ENCODE measurements at regions not wholly inside any gene's neighbourhood (a gene's known extent, or its start where the extent isn't known, plus 50 kb on each side); places are given as distances from the start of the nearest gene placed in this dataset.

DNA sequence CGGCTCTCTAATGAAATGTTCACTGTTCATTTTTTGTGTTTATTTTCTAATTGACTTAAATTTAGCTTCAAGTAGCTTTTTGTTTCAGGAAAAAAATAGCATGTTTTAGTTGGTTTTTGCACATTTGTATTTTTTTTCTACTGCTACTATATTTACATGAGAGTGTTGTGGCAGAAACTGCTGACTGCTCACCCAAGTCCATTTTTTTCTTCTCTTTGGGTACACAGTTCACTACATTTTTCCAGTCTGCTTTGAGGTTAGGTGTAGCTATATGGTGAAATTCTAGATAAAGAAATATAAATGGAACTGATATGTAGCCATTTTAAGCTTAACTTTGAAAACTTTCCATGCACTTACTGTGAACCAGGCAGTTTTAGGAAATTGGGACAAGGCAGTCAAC lies 216.7 kb upstream of the C11orf87 start:
- POLR2A ChIA-PET (ENCODE audit: partially characterized antibody) = no interaction called here
- 95% methylated on average over 1 of the region's 1 CpG; no CpG with 5 or more reads in 1 of the 2 experiments for WGBS, 2 experiments (ENCODE audit: extremely low coverage in 1 of 2, insufficient coverage in 1 of 2, insufficient read length in 1 of 2, insufficient replicate concordance in 2 of 2, low coverage in 1 of 2, low lambda C conversion rate in 2 of 2, missing lambda C conversion rate in 1 of 2)
- H2BK5ac ChIP-seq (ENCODE audit: low read depth, low read length) = no peak overlapping the region
- DNase-seq (ENCODE audit: low read depth in 1 of 2, low spot score in 2 of 2) (no peak), FAIRE-seq (no peak)
- H3K4me3 ChIP-seq (ENCODE audit: extremely low read depth in 1 of 4, insufficient read depth in 2 of 4, low read depth in 3 of 4, low read length in 4 of 4) = no peak overlapping the region
- H4K91ac ChIP-seq (replicated peaks; ENCODE audit: insufficient read length, low read length) = no peak overlapping the region
- H2BK15ac ChIP-seq (ENCODE audit: low read length) = no peak overlapping the region
- no peak overlapping the region for H4K8ac ChIP-seq (ENCODE audit: extremely low read depth, insufficient read depth, low read length)
- H3K18ac ChIP-seq (ENCODE audit: extremely low read depth, low read length) = no peak overlapping the region
- no peak overlapping the region for H3K14ac ChIP-seq (ENCODE audit: insufficient read length)
- no peak overlapping the region for H4K5ac ChIP-seq (ENCODE audit: insufficient read length, low read depth, low read length)
- H3K23ac ChIP-seq (ENCODE audit: insufficient read length) = no peak overlapping the region
- no peaks in the 10 kb centered on the region for H4K20me1 ChIP-seq (replicated peaks in 1 of 2; ENCODE audit: control insufficient read depth in 1 of 2, insufficient read depth in 2 of 2, low read length in 2 of 2)
- no peaks in the 10 kb centered on the region for H3K79me2 ChIP-seq (ENCODE audit: control insufficient read depth in 1 of 2, insufficient read depth in 2 of 2, low read length in 2 of 2)
- no peaks in the 10 kb centered on the region for H3K79me1 ChIP-seq (ENCODE audit: low read depth, low read length)
- no peaks in the 10 kb centered on the region for H3K4me1 ChIP-seq (replicated peaks in 1 of 4; ENCODE audit: control insufficient read depth in 3 of 4, insufficient read depth in 4 of 4, low read length in 3 of 4)
- no peak overlapping the region for H3K4me2 ChIP-seq (ENCODE audit: insufficient read depth in 1 of 2, low read depth in 2 of 2, low read length in 2 of 2)
- no peak overlapping the region for H3K56ac ChIP-seq (replicated peaks; ENCODE audit: insufficient read length, low read depth, low read length)
- no peak overlapping the region for H3K27ac ChIP-seq (ENCODE audit: low read depth, low read length)
- peaks cover 0 to 5% of the 10 kb centered on the region in 2 experiments; a peak in 3 of 4 replicates for H3K9me3 ChIP-seq (ENCODE audit: insufficient read depth in 2 of 2, low read depth in 1 of 2, low read length in 1 of 2)
- no peaks in the 10 kb centered on the region for H3K23me2 ChIP-seq (ENCODE audit: low read depth, low read length)
- H2AFZ ChIP-seq (ENCODE audit: low read length) = no peak overlapping the region
- no peak overlapping the region for H3K4ac ChIP-seq (replicated peaks; ENCODE audit: insufficient read length, low read depth, low read length)
- H2BK20ac ChIP-seq (ENCODE audit: low read length) = no peak overlapping the region
- no peaks in the 10 kb centered on the region for H3K36me3 ChIP-seq (ENCODE audit: control insufficient read depth in 2 of 4, insufficient read depth in 4 of 4, low read length in 3 of 4)
- H3K9ac ChIP-seq (replicated peaks in 1 of 4; ENCODE audit: extremely low read depth in 1 of 4, low read depth in 3 of 4, low read length in 3 of 4) = no peak overlapping the region
- H3K27me3 ChIP-seq (replicated peaks in 1 of 4; ENCODE audit: control insufficient read depth in 3 of 4, extremely low read depth in 1 of 4, insufficient read depth in 3 of 4, low read length in 3 of 4) = no peaks in the 10 kb centered on the region
- no peak overlapping the region for H2BK12ac ChIP-seq (ENCODE audit: low read depth, low read length)
- no peak overlapping the region for H2BK120ac ChIP-seq (replicated peaks; ENCODE audit: low read depth, low read length)
- CTCF ChIA-PET (ENCODE audit: partially characterized antibody) = interaction anchor here (0.5 kb wide), 1 partner anchor 84 kb away, joined by 3 read pairs; no protein-coding TSS in a partner anchor
- H2AK5ac ChIP-seq (ENCODE audit: low read depth, low read length) = no peak overlapping the region
- TF ChIP-seq CHD2 (IDR thresholded peaks at IDR 0.05; ENCODE audit: low read length) (no peak), RAD21 (IDR thresholded peaks at IDR 0.05 in 1 of 2, conservative IDR thresholded peaks at IDR 0.05 in 1 of 2; ENCODE audit: low read depth in 2 of 2, low read length in 2 of 2) (no peak), CEBPB (IDR thresholded peaks at IDR 0.05; ENCODE audit: low read depth, low read length) (no peak), CHD1 (IDR thresholded peaks at IDR 0.05; ENCODE audit: low read depth, low read length) (no peak), RFX5 (IDR thresholded peaks at IDR 0.05; ENCODE audit: borderline replicate concordance, low read depth, low read length) (no peak), SIN3A (conservative IDR thresholded peaks at IDR 0.05 in 1 of 2, IDR thresholded peaks at IDR 0.05 in 1 of 2; ENCODE audit: low read depth in 1 of 2, low read length in 2 of 2) (no peak)
- TF ChIP-seq, protein P1, sequence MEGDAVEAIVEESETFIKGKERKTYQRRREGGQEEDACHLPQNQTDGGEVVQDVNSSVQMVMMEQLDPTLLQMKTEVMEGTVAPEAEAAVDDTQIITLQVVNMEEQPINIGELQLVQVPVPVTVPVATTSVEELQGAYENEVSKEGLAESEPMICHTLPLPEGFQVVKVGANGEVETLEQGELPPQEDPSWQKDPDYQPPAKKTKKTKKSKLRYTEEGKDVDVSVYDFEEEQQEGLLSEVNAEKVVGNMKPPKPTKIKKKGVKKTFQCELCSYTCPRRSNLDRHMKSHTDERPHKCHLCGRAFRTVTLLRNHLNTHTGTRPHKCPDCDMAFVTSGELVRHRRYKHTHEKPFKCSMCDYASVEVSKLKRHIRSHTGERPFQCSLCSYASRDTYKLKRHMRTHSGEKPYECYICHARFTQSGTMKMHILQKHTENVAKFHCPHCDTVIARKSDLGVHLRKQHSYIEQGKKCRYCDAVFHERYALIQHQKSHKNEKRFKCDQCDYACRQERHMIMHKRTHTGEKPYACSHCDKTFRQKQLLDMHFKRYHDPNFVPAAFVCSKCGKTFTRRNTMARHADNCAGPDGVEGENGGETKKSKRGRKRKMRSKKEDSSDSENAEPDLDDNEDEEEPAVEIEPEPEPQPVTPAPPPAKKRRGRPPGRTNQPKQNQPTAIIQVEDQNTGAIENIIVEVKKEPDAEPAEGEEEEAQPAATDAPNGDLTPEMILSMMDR (IDR thresholded peaks at IDR 0.05; ENCODE audit: control extremely low read depth in 1 of 3, insufficient read depth in 1 of 3, low read depth in 1 of 3, low read length in 3 of 3) = no peak
- TF ChIP-seq, protein P2, sequence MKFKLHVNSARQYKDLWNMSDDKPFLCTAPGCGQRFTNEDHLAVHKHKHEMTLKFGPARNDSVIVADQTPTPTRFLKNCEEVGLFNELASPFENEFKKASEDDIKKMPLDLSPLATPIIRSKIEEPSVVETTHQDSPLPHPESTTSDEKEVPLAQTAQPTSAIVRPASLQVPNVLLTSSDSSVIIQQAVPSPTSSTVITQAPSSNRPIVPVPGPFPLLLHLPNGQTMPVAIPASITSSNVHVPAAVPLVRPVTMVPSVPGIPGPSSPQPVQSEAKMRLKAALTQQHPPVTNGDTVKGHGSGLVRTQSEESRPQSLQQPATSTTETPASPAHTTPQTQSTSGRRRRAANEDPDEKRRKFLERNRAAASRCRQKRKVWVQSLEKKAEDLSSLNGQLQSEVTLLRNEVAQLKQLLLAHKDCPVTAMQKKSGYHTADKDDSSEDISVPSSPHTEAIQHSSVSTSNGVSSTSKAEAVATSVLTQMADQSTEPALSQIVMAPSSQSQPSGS (IDR thresholded peaks at IDR 0.05; ENCODE audit: low read length) = no peak
- TF ChIP-seq, protein P3, sequence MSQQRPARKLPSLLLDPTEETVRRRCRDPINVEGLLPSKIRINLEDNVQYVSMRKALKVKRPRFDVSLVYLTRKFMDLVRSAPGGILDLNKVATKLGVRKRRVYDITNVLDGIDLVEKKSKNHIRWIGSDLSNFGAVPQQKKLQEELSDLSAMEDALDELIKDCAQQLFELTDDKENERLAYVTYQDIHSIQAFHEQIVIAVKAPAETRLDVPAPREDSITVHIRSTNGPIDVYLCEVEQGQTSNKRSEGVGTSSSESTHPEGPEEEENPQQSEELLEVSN (IDR thresholded peaks at IDR 0.05) = no peak
